ENCODE measurements at regions not wholly inside any gene's neighbourhood (a gene's known extent, or its start where the extent isn't known, plus 50 kb on each side); places are given as distances from the start of the nearest gene placed in this dataset.
"Not testable (repeated sequence)": the region's sequence is repeated elsewhere in the genome, so short reads cannot be mapped to it uniquely, and the experiment has no call there.

DNA sequence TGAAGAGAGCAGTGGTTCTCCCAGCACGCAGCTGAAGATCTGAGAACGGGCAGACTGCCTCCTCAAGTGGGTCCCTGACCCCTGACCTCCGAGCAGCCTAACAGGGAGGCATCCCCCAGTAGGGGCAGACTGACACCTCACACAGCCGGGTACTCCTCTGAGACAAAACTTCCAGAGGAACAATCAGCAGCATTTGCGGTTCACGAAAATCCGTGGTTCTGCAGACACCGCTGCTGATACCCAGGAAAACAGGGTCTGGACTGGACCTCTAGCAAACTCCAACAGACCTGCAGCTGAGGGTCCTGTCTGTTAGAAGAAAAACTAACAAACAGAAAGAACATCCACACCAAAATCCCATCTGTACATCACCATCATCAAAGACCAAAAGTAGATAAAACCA lies 68.4 kb upstream of the CCT8L2 start:
- H3K4me1 ChIP-seq (ENCODE audit: control insufficient read depth in 2 of 2, insufficient read depth in 2 of 2, low read length in 2 of 2); H3K4me3 ChIP-seq (ENCODE audit: low read length); CTCF ChIA-PET; H3K27ac Mint-ChIP-seq; H3K36me3 ChIP-seq (ENCODE audit: control insufficient read depth in 2 of 3, insufficient read depth in 3 of 3, low read length in 3 of 3); H3K4me3 Mint-ChIP-seq; H3K36me3 Mint-ChIP-seq; POLR2A ChIA-PET; intact Hi-C loops (cut with micrococcal nuclease); H3K27me3 Mint-ChIP-seq; H3K4me1 Mint-ChIP-seq; DNase-seq; H3K27ac ChIP-seq (ENCODE audit: low read depth, low read length); H3K27me3 ChIP-seq (ENCODE audit: control insufficient read depth in 2 of 2, insufficient read depth in 2 of 2, low read length in 2 of 2); ATAC-seq; H3K9me3 ChIP-seq (ENCODE audit: control insufficient read depth in 2 of 3, low read length in 3 of 3): not testable (repeated sequence)
- H3K9me3 Mint-ChIP-seq = peaks cover 0 to 14% (median 5%) of the 10 kb centered on the region in 11 donors

- H3K4me1 Mint-ChIP-seq; H3K36me3 Mint-ChIP-seq; CTCF ChIA-PET; H3K4me3 ChIP-seq (ENCODE audit: low read length); POLR2A ChIA-PET; H3K27me3 Mint-ChIP-seq; H3K27ac ChIP-seq (ENCODE audit: low read depth, low read length); ATAC-seq; DNase-seq; H3K36me3 ChIP-seq (ENCODE audit: control insufficient read depth in 2 of 3, insufficient read depth in 3 of 3, low read length in 3 of 3); H3K4me1 ChIP-seq (ENCODE audit: control insufficient read depth in 2 of 2, insufficient read depth in 2 of 2, low read length in 2 of 2); H3K4me3 Mint-ChIP-seq; H3K27me3 ChIP-seq (ENCODE audit: control insufficient read depth in 2 of 2, insufficient read depth in 2 of 2, low read length in 2 of 2); intact Hi-C loops (cut with micrococcal nuclease); H3K27ac Mint-ChIP-seq; H3K9me3 ChIP-seq (ENCODE audit: control insufficient read depth in 2 of 3, low read length in 3 of 3): not testable (repeated sequence)
- H3K9me3 Mint-ChIP-seq = peaks cover 0 to 14% (median 5%) of the 10 kb centered on the region in 11 donors
These were observed 68.0 kb upstream of the CCT8L2 start for GRCh38 chr22:16660570-16660969.

DNA sequence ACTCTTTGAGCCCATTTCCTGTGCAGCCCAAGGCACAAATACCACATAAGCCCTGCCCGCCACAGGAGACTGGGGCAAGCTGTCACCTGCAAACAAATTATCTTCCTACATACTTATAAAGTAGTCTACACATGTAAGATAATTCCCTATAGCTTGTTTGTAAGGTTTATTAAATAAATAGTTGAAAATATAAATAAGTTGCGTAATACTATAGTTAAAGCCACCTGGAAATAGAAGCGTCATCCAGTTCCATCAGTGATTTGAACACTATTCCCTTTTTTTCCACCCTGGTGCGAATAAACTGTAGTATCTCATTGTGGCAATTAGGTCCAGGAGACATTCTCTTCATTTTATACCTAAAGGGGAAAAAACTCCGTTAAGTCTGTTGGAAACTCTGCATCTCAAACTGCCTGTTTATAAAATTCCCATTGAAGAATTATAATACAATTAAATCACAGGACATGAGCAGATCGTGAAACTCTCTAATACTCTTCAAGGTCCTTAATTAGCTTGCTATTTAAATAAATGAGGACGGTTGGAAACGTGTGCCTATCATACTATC lies 66.7 kb upstream of the CCT8L2 start:
- H3K4me3 Mint-ChIP-seq; H3K4me1 Mint-ChIP-seq; H3K27ac ChIP-seq (ENCODE audit: low read depth, low read length); H3K9me3 ChIP-seq (ENCODE audit: control insufficient read depth in 2 of 3, low read length in 3 of 3); H3K27me3 Mint-ChIP-seq; CTCF ChIA-PET; intact Hi-C loops (cut with micrococcal nuclease); DNase-seq; H3K27me3 ChIP-seq (ENCODE audit: control insufficient read depth in 2 of 2, insufficient read depth in 2 of 2, low read length in 2 of 2); H3K36me3 Mint-ChIP-seq; POLR2A ChIA-PET; ATAC-seq; H3K36me3 ChIP-seq (ENCODE audit: control insufficient read depth in 2 of 3, insufficient read depth in 3 of 3, low read length in 3 of 3); H3K27ac Mint-ChIP-seq; H3K4me1 ChIP-seq (ENCODE audit: control insufficient read depth in 2 of 2, insufficient read depth in 2 of 2, low read length in 2 of 2); H3K4me3 ChIP-seq (ENCODE audit: low read length): not testable (repeated sequence)
- peaks cover 0 to 14% (median 3%) of the 10 kb centered on the region in 11 donors for H3K9me3 Mint-ChIP-seq

- Histone ChIP-seq H3K27me3 (ENCODE audit: control insufficient read depth in 2 of 2, insufficient read depth in 2 of 2, low read length in 2 of 2) (no peaks in the 10 kb centered on the region), H3K27ac (ENCODE audit: low read depth, low read length) (no peak overlapping the region), H3K4me3 (ENCODE audit: low read length) (no peak overlapping the region), H3K4me1 (ENCODE audit: control insufficient read depth in 2 of 2, insufficient read depth in 2 of 2, low read length in 2 of 2) (no peaks in the 10 kb centered on the region), H3K9me3 (ENCODE audit: control insufficient read depth in 2 of 3, low read length in 3 of 3) (no peaks in the 10 kb centered on the region), H3K36me3 (ENCODE audit: control insufficient read depth in 2 of 3, insufficient read depth in 3 of 3, low read length in 3 of 3) (no peaks in the 10 kb centered on the region)
- intact Hi-C loops (cut with micrococcal nuclease) = no loop called here
- no peak overlapping the region for H3K4me3 Mint-ChIP-seq
- ChIA-PET POLR2A (no interaction called here), CTCF (no interaction called here)
- no peak overlapping the region for H3K27ac Mint-ChIP-seq
- no peaks in the 10 kb centered on the region for H3K27me3 Mint-ChIP-seq
- DNase-seq (no peak), ATAC-seq (no peak)
- peaks cover 0 to 14% (median 2%) of the 10 kb centered on the region in 11 donors for H3K9me3 Mint-ChIP-seq
- H3K4me1 Mint-ChIP-seq = no peaks in the 10 kb centered on the region
- no peaks in the 10 kb centered on the region for H3K36me3 Mint-ChIP-seq
These were observed 65.5 kb upstream of the CCT8L2 start for GRCh38 chr22:16658068-16658467.

DNA sequence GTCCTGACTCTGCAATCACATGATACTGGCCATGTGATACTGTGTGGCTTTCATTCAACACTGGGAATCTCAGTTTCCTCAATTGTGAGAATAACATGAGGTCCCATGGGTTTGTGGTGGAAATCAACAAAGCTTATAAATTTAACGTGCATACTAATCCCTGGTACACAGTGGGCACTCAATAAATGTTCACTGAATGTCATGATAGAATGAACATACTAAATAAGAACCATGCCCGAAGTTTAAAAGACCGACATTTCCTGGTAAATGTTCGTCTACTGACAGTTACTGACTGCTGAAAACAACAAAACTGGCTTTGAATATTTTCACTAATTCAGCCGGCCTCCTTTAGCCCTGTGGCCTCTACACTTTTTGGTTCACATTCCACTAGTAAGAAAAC lies 62.3 kb upstream of the CCT8L2 start:
- CTCF ChIA-PET = no interaction called here
- intact Hi-C loops (cut with micrococcal nuclease) = no loop called here

GRCh38 chr22:16654336-16654735 lies 61.7 kb upstream of the CCT8L2 start:
- H3K9me3 ChIP-seq (ENCODE audit: control insufficient read depth in 2 of 3, low read length in 3 of 3); H3K27ac ChIP-seq (ENCODE audit: low read depth, low read length); H3K4me3 ChIP-seq (ENCODE audit: low read length); CTCF ChIA-PET; H3K27me3 Mint-ChIP-seq; H3K27me3 ChIP-seq (ENCODE audit: control insufficient read depth in 2 of 2, insufficient read depth in 2 of 2, low read length in 2 of 2); H3K4me3 Mint-ChIP-seq; H3K27ac Mint-ChIP-seq; ATAC-seq; intact Hi-C loops (cut with micrococcal nuclease); DNase-seq; POLR2A ChIA-PET; H3K36me3 Mint-ChIP-seq; H3K4me1 Mint-ChIP-seq; H3K36me3 ChIP-seq (ENCODE audit: control insufficient read depth in 2 of 3, insufficient read depth in 3 of 3, low read length in 3 of 3); H3K4me1 ChIP-seq (ENCODE audit: control insufficient read depth in 2 of 2, insufficient read depth in 2 of 2, low read length in 2 of 2): not testable (repeated sequence)
- peaks cover 0 to 13% (median 3%) of the 10 kb centered on the region in 11 donors for H3K9me3 Mint-ChIP-seq

More for the DNA sequence above, 62.3 kb upstream of the CCT8L2 start:
- no peak for DNase-seq
- Histone ChIP-seq H3K4me1 (ENCODE audit: control insufficient read depth in 2 of 2, insufficient read depth in 2 of 2, low read length in 2 of 2) (no peaks in the 10 kb centered on the region), H3K27ac (ENCODE audit: low read depth, low read length) (no peak overlapping the region), H3K27me3 (ENCODE audit: control insufficient read depth in 2 of 2, insufficient read depth in 2 of 2, low read length in 2 of 2) (no peaks in the 10 kb centered on the region), H3K9me3 (ENCODE audit: control insufficient read depth in 2 of 3, low read length in 3 of 3) (no peaks in the 10 kb centered on the region), H3K36me3 (ENCODE audit: control insufficient read depth in 2 of 3, insufficient read depth in 3 of 3, low read length in 3 of 3) (no peaks in the 10 kb centered on the region), H3K4me3 (ENCODE audit: low read length) (no peak overlapping the region)
- POLR2A ChIA-PET = no interaction called here
- H3K9me3 Mint-ChIP-seq = peaks cover 0 to 11% (median 3%) of the 10 kb centered on the region in 11 donors
- no peak overlapping the region for H3K27ac Mint-ChIP-seq
- no peak for ATAC-seq
- no peaks in the 10 kb centered on the region for H3K4me1 Mint-ChIP-seq
- peaks cover 0 to 5% (median 2%) of the 10 kb centered on the region in 5 donors for H3K27me3 Mint-ChIP-seq
- peaks cover 0 to 3% (median 0%) of the 10 kb centered on the region in 5 donors for H3K36me3 Mint-ChIP-seq
- no peak overlapping the region for H3K4me3 Mint-ChIP-seq

GRCh38 chr22:16653222-16653621 lies 60.6 kb upstream of the CCT8L2 start:
- H3K27me3 Mint-ChIP-seq = not testable (repeated sequence)

More at GRCh38 chr22:16653222-16653621, 60.6 kb upstream of the CCT8L2 start:
- H3K9me3 ChIP-seq (ENCODE audit: control insufficient read depth in 2 of 3, low read length in 3 of 3); H3K4me1 ChIP-seq (ENCODE audit: control insufficient read depth in 2 of 2, insufficient read depth in 2 of 2, low read length in 2 of 2); H3K27ac Mint-ChIP-seq; ATAC-seq; H3K27me3 ChIP-seq (ENCODE audit: control insufficient read depth in 2 of 2, insufficient read depth in 2 of 2, low read length in 2 of 2); H3K4me3 ChIP-seq (ENCODE audit: low read length); DNase-seq; H3K27ac ChIP-seq (ENCODE audit: low read depth, low read length); POLR2A ChIA-PET; CTCF ChIA-PET; H3K4me3 Mint-ChIP-seq; H3K4me1 Mint-ChIP-seq; H3K36me3 ChIP-seq (ENCODE audit: control insufficient read depth in 2 of 3, insufficient read depth in 3 of 3, low read length in 3 of 3); intact Hi-C loops (cut with micrococcal nuclease); H3K36me3 Mint-ChIP-seq: not testable (repeated sequence)
- H3K9me3 Mint-ChIP-seq = peaks cover 0 to 13% (median 3%) of the 10 kb centered on the region in 11 donors

All from naive thymus-derived CD4-positive, alpha-beta T cell (primary cell).